Ascending aorta (tissue), 2 donors: ENCODE measurements at regions not wholly inside any gene's neighbourhood (a gene's known extent, or its start where the extent isn't known, plus 50 kb on each side); places are given as distances from the start of the nearest gene placed in this dataset.

Experiments used
- DNase-seq, 2 donors: peaks; one replicate each; pipeline ENCODE4 v3.0.0-alpha.2; 2019; ENCODE audit warnings: low spot score in 2 of 2
- H3K27ac ChIP-seq, 2 donors: fragments of 200-600 bp; sonication (generic); one replicate each; pipeline ENCODE4 v1.5.1; 2016 to 2017; ENCODE audit warnings: mild to moderate bottlenecking in 1 of 2
- H3K27me3 ChIP-seq: fragments of 200-600 bp; sonication (generic); one replicate; pipeline ENCODE4 v1.5.1; 2017
- H3K36me3 ChIP-seq, 2 donors: fragments of 200-600 bp; sonication (generic); one replicate each; pipeline ENCODE4 v1.5.1; 2016
- H3K4me1 ChIP-seq, 2 donors: fragments of 200-600 bp; sonication (generic); one replicate each; pipeline ENCODE4 v1.5.1; 2016 to 2017; ENCODE audit warnings: mild to moderate bottlenecking in 1 of 2
- H3K4me3 ChIP-seq, 2 donors: fragments of 200-600 bp; sonication (generic); one replicate each; pipeline ENCODE4 v1.5.1; 2016 to 2017; ENCODE audit warnings: mild to moderate bottlenecking in 1 of 2
- H3K9me3 ChIP-seq, 2 donors: fragments of 200-600 bp; sonication (generic); one replicate each; pipeline ENCODE4 v1.5.1; 2016
- intact Hi-C: fragments of 100-400 bp; cut with DNase I; formaldehyde crosslinking; loops from one replicate; pipeline ENCODE4 v1.15.1; 2023
- TF ChIP-seq, protein P1 (sequence below), 3 experiments: fragments of 200-600 bp in 2 of 3; fragments of 450-650 bp in 1 of 3; sonication (generic) in 2 of 3; IDR thresholded peaks; one replicate each; pipeline ENCODE4 v1.5.1; 2016 to 2019; ENCODE audit warnings: antibody characterized with exemption in 3 of 3, mild to moderate bottlenecking in 1 of 3, moderate library complexity in 1 of 3

DNA sequence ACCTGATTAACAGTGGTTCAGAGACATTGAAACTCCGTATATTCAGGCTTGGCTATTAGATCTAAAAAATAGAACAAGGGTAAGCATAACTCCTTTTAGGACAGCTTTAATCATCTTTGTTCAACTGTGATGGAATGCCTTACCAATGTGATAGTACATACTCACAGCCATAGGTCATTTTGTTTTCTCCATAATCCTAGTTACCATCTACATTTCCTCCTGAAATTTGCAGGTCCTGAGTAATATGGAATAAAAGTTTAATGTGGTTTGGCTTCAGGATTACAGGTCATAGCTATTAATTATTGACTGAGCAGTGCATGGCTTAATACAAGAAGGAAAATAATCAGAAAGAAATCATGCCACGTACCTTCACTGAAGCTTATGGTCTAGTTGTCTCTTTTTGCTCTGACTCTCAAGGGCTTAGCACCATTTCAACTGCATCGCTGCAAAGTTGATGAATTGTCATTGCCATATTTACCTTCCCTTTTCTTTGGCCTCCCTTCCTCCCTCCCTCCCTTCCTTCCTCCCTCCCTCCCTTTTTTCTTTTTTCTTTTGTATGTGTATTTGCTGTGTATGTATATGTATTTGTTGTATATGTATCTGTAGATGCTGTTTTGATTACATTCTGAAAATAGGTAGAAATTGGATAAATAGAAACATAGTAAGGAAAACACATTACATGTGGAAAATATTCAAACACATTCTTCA lies 250.9 kb upstream of the ZNF608 start:
- H3K9me3 ChIP-seq: no peaks in the 10 kb centered on the region
- TF ChIP-seq, protein P1, sequence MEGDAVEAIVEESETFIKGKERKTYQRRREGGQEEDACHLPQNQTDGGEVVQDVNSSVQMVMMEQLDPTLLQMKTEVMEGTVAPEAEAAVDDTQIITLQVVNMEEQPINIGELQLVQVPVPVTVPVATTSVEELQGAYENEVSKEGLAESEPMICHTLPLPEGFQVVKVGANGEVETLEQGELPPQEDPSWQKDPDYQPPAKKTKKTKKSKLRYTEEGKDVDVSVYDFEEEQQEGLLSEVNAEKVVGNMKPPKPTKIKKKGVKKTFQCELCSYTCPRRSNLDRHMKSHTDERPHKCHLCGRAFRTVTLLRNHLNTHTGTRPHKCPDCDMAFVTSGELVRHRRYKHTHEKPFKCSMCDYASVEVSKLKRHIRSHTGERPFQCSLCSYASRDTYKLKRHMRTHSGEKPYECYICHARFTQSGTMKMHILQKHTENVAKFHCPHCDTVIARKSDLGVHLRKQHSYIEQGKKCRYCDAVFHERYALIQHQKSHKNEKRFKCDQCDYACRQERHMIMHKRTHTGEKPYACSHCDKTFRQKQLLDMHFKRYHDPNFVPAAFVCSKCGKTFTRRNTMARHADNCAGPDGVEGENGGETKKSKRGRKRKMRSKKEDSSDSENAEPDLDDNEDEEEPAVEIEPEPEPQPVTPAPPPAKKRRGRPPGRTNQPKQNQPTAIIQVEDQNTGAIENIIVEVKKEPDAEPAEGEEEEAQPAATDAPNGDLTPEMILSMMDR (IDR thresholded peaks at IDR 0.05): no peak
- intact Hi-C loops: no loop called here

DNA sequence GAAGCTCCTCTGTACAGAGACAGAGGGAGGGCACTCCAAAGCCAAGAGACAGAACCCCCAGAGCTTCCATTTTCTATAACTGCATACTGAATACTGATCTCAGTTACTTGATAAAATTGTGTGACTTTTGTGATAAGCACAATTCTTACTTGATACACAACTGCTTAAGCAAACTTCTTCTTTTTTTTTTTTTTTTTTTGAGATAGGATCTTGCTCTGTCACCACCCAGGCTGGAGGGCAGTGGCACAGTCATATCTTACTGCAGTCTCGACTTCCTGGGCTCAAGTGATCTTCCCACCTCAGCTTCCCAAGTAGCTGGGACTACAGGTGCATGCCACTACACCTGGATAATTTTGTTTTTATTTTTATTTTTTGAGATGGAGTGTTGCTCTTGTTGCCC lies 252.1 kb upstream of the ZNF608 start:
- Histone ChIP-seq H3K4me3 (no peak overlapping the region), H3K27ac (no peak overlapping the region), H3K36me3 (no peaks in the 10 kb centered on the region), H3K27me3 (no peaks in the 10 kb centered on the region), H3K9me3 (no peaks in the 10 kb centered on the region), H3K4me1 (no peaks in the 10 kb centered on the region)
- no peak for DNase-seq
- intact Hi-C loops: no loop called here
- TF ChIP-seq, protein P1 (IDR thresholded peaks at IDR 0.05): no peak

More for the DNA sequence above, 250.9 kb upstream of the ZNF608 start:
- DNase-seq: no peak
- H3K36me3 ChIP-seq: no peaks in the 10 kb centered on the region
- H3K27ac ChIP-seq: no peak overlapping the region
- H3K4me3 ChIP-seq: no peak overlapping the region
- no peaks in the 10 kb centered on the region for H3K4me1 ChIP-seq
- no peaks in the 10 kb centered on the region for H3K27me3 ChIP-seq

DNA sequence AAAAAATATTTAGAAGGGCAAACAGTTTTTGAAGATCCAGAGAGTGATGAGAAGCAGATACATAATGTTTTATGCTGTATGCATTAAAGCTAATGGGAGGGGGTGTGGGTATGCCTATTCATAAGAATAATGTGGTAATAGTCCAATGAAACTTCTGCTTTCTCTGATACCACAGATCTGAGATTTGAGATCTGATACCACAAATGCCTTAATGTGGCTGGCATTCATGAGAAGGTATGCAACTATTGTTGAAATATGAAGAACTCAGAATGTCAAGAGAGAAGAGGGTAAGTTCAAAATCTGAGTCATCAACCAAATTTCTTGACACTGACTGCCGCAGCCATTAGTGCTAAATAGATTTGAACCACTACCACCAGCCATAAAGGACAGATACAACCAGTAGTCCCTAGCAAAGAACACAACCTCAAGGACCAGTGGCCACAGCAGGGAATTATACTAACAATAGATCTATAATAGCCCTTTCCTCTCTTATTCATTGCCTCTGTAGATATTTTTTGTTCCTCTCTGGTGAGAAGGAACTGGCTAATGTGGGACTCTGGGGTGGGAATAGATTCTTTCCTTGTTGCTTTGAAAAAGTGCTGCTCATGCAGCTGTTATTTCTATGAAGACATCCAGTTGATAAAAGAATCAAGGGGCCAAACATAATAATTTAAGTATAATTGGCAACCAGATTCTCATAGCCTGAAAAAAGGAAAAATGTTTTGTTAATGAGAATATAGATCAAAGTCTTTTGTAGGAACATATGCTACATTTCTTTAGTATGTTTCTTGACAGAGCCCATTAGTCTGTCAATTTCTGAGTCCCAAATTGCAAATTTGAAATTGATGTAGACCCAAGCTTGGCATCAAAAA lies 256.5 kb upstream of the ZNF608 start:
- Histone ChIP-seq H3K27me3 (no peaks in the 10 kb centered on the region), H3K9me3 (no peaks in the 10 kb centered on the region), H3K27ac (no peak overlapping the region), H3K4me3 (no peak overlapping the region), H3K36me3 (no peaks in the 10 kb centered on the region), H3K4me1 (no peaks in the 10 kb centered on the region)
- intact Hi-C loops: no loop called here
- TF ChIP-seq, protein P1 (IDR thresholded peaks at IDR 0.05): no peak
- no peak for DNase-seq

DNA sequence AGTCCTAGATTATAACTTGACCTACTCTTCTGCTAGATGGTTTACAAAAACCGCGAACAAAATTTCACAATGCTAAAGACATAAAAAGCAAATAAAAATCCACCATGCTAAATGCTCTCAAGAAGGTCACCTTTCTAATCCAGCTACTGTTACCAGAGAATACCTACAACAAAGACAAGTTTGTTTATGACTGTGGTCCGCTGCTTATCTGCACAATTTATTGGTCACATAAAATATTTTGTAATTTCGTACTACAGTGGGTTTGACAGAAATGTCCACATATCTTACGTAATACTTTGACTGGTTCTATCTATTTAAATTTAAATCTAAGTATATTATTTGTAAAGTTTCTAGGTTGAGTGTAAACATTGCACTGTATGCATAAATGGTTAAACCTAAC lies 257.6 kb upstream of the ZNF608 start:
- Histone ChIP-seq H3K4me1 (no peaks in the 10 kb centered on the region), H3K27me3 (no peaks in the 10 kb centered on the region), H3K27ac (no peak overlapping the region), H3K36me3 (no peaks in the 10 kb centered on the region), H3K4me3 (no peak overlapping the region), H3K9me3 (no peaks in the 10 kb centered on the region)
- TF ChIP-seq, protein P1 (IDR thresholded peaks at IDR 0.05): no peak
- DNase-seq: no peak
- intact Hi-C loops: no loop called here

DNA sequence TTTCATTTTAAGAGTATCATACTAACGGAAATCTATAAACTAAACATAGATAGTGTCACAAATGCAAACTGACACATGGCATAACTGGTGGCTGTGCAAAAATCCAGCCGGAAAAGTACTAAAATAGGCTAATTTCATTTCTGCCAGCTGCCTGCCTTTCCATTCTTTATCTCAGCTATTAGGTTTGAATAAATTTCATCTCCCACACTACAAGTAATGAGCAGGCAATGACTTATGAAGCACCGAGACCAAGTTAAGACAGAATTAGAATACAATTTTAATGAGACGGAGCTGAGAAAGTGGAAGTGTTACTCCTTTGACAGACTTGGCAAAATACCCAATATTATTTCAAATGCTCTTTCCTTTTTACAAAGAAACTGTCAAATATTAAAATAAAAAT lies 258.8 kb upstream of the ZNF608 start:
- Histone ChIP-seq H3K4me3 (no peak overlapping the region), H3K27ac (no peak overlapping the region)
- TF ChIP-seq, protein P1 (IDR thresholded peaks at IDR 0.05): no peak

More for the DNA sequence above, 258.8 kb upstream of the ZNF608 start:
- no peaks in the 10 kb centered on the region for H3K9me3 ChIP-seq
- DNase-seq: no peak
- no peaks in the 10 kb centered on the region for H3K4me1 ChIP-seq
- intact Hi-C loops: no loop called here
- no peaks in the 10 kb centered on the region for H3K36me3 ChIP-seq
- H3K27me3 ChIP-seq: no peaks in the 10 kb centered on the region
